Keratinocyte (primary cell): ENCODE measurements at regions not wholly inside any gene's neighbourhood (a gene's known extent, or its start where the extent isn't known, plus 50 kb on each side); places are given as distances from the start of the nearest gene placed in this dataset.

Source experiments
- CTCF ChIP-seq, 3 experiments: IDR thresholded peaks in 1 of 3; conservative IDR thresholded peaks in 1 of 3; optimal IDR thresholded peaks in 1 of 3; 2 replicates in 2 of 3; 3 replicates in 1 of 3; pipeline versions ENCODE3 to v1.5.1; 2011; ENCODE audit warnings: low read length in 3 of 3, mild to moderate bottlenecking in 3 of 3, moderate library complexity in 2 of 3, control low read depth in 1 of 3, inconsistent platforms in 1 of 3; ENCODE audit not compliant: insufficient read depth in 2 of 3; ENCODE audit errors: extremely low read depth in 1 of 3
- EZH2 ChIP-seq: IDR thresholded peaks from one replicate; pipeline ENCODE4 v1.6.1; 2012; ENCODE audit warnings: inconsistent platforms, mild to moderate bottlenecking, low read length, moderate library complexity

- TF ChIP-seq EZH2 (no peak), CTCF (optimal IDR thresholded peaks at IDR 0.05 in 1 of 3, IDR thresholded peaks at IDR 0.05 in 1 of 3, conservative IDR thresholded peaks at IDR 0.05 in 1 of 3; ENCODE audit: extremely low read depth in 1 of 3, insufficient read depth in 2 of 3, low read length in 3 of 3) (no peak)
Observed at GRCh38 chr10:84829131-84829530, 500.7 kb downstream of the CCSER2 start.
